Sigmoid colon (tissue), 4 donors: ENCODE measurements at regions not wholly inside any gene's neighbourhood (a gene's known extent, or its start where the extent isn't known, plus 50 kb on each side); places are given as distances from the start of the nearest gene placed in this dataset.

Experiments
- CTCF ChIP-seq, 4 experiments: fragments of 450-650 bp in 3 of 4; fragments of 200-600 bp in 1 of 4; IDR thresholded peaks; one replicate each; pipeline ENCODE4 v1.5.1; 2016 to 2019; ENCODE audit warnings: antibody characterized with exemption in 4 of 4, mild to moderate bottlenecking in 3 of 4, moderate library complexity in 2 of 4
- EP300 ChIP-seq, 4 donors: sonication (generic); formaldehyde crosslinking; IDR thresholded peaks; one replicate each; pipeline ENCODE4 v1.6.1; 2017; ENCODE audit warnings: antibody characterized with exemption in 4 of 4
- POLR2A ChIP-seq, 2 donors: fragments of 450-650 bp; IDR thresholded peaks; one replicate each; pipeline ENCODE4 v1.6.1; 2016; ENCODE audit warnings: antibody characterized with exemption in 2 of 2, mild to moderate bottlenecking in 2 of 2, moderate library complexity in 2 of 2
- POLR2AphosphoS5 ChIP-seq, 4 donors: sonication (generic); formaldehyde crosslinking; IDR thresholded peaks; one replicate each; pipeline ENCODE4 v1.6.1; 2017; ENCODE audit warnings: antibody characterized with exemption in 4 of 4

DNA sequence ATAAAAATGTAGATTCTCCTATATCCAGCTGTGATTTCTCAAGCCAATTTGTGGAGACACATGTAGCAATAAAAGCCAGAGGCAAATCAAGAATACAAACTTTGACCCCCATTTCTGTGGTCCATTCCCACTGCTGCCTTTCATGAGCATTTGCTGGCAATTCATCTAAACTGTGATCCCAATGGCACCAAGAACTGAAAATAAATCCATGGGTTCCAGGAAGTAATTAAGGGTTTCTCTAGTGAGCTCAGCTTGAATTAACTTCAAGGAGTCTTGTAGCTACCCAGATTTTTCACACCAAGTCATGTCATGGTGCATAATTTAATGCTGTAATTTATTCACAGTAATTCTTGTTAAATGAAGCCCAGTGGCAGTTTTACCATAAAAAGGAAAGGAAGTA is 145.0 kb upstream of the SMC2 start:
- TF ChIP-seq POLR2A (IDR thresholded peaks at IDR 0.05) (no peak), CTCF (IDR thresholded peaks at IDR 0.05) (no peak), POLR2AphosphoS5 (IDR thresholded peaks at IDR 0.05) (no peak), EP300 (IDR thresholded peaks at IDR 0.05) (no peak)
